D341Med (cell line): ENCODE measurements at regions not wholly inside any gene's neighbourhood (a gene's known extent, or its start where the extent isn't known, plus 50 kb on each side); places are given as distances from the start of the nearest gene placed in this dataset.

Source experiments
- DNase-seq: peaks from one replicate; pipeline ENCODE4 v3.0.0; 2012; ENCODE audit warnings: low spot score

- no peak for DNase-seq
Measured at GRCh38 chr13:57224414-57224813, 57.4 kb downstream of the PRR20E start.

- DNase-seq = no peak
Measured at GRCh38 chr13:57250472-57250871, 83.5 kb downstream of the PRR20E start.

- DNase-seq = no peak
Measured at GRCh38 chr13:57253551-57253950, 86.6 kb downstream of the PRR20E start.

- DNase-seq = no peak
Measured at GRCh38 chr13:57264965-57265364, 98.0 kb downstream of the PRR20E start.

GRCh38 chr13:57270493-57270892, 103.5 kb downstream of the PRR20E start:
- no peak for DNase-seq

- no peak for DNase-seq
Measured at GRCh38 chr13:57286511-57287098, 119.6 kb downstream of the PRR20E start.

- DNase-seq = no peak
Measured at GRCh38 chr13:57302604-57303003, 135.6 kb downstream of the PRR20E start.

- peak; percentile 47 for DNase-seq
Measured at GRCh38 chr13:57311009-57311586, 144.1 kb downstream of the PRR20E start.

GRCh38 chr13:57314897-57315520, 148.0 kb downstream of the PRR20E start:
- DNase-seq = peak; percentile 63

GRCh38 chr13:57326532-57326931, 159.5 kb downstream of the PRR20E start:
- DNase-seq = no peak

GRCh38 chr13:57340878-57341277, 173.9 kb downstream of the PRR20E start:
- no peak for DNase-seq

GRCh38 chr13:57345526-57345925, 178.5 kb downstream of the PRR20E start:
- DNase-seq = no peak

GRCh38 chr13:57346786-57347185, 179.8 kb downstream of the PRR20E start:
- DNase-seq = no peak

GRCh38 chr13:57352114-57352513, 185.1 kb downstream of the PRR20E start:
- no peak for DNase-seq

- DNase-seq = no peak
Measured at GRCh38 chr13:57353831-57354230, 186.8 kb downstream of the PRR20E start.

- DNase-seq = no peak
Measured at GRCh38 chr13:57375876-57376275, 208.9 kb downstream of the PRR20E start.

GRCh38 chr13:57408312-57408711, 223.2 kb upstream of the PCDH17 start:
- peak; percentile 60 for DNase-seq

GRCh38 chr13:57409121-57409520, 222.4 kb upstream of the PCDH17 start:
- peak; percentile 34 for DNase-seq

GRCh38 chr13:57409656-57410055, 221.9 kb upstream of the PCDH17 start:
- DNase-seq = no peak

- DNase-seq = no peak
Measured at GRCh38 chr13:57418067-57418677, 213.4 kb upstream of the PCDH17 start.

GRCh38 chr13:57424379-57424778, 207.2 kb upstream of the PCDH17 start:
- DNase-seq = no peak

GRCh38 chr13:57425531-57425930, 206.0 kb upstream of the PCDH17 start:
- DNase-seq = no peak

- DNase-seq = no peak
Measured at GRCh38 chr13:57437587-57437986, 194.0 kb upstream of the PCDH17 start.
